Cardiac muscle cell (in vitro differentiated cells and primary cell): ENCODE measurements at regions not wholly inside any gene's neighbourhood (a gene's known extent, or its start where the extent isn't known, plus 50 kb on each side); places are given as distances from the start of the nearest gene placed in this dataset.

ENCODE experiments used
- DNase-seq, 2 donors: peaks; one replicate each; pipeline versions ENCODE4 v3.0.0 to v3.0.0-alpha.2; 2010 to 2017; ENCODE audit warnings: low read depth in 1 of 2, low spot score in 1 of 2
- H3K27ac ChIP-seq: fragments of 200-600 bp; sonication (generic); 2 replicates; pipeline ENCODE4 v1.5.1; 2016
- H3K27me3 ChIP-seq: fragments of 200-600 bp; sonication (generic); 2 replicates; pipeline ENCODE4 v1.6.0; 2016; ENCODE audit warnings: control low read depth
- H3K36me3 ChIP-seq: fragments of 200-600 bp; sonication (generic); 2 replicates; pipeline ENCODE4 v1.5.1; 2016; ENCODE audit warnings: control low read depth
- H3K4me1 ChIP-seq: fragments of 200-600 bp; sonication (generic); 2 replicates; pipeline ENCODE4 v1.8.1; 2017; ENCODE audit warnings: low read depth, mild to moderate bottlenecking, mixed run types
- H3K4me3 ChIP-seq: fragments of 200-600 bp; sonication (generic); 2 replicates; pipeline ENCODE4 v1.5.1; 2016; ENCODE audit warnings: mild to moderate bottlenecking
- H3K9me3 ChIP-seq: fragments of 200-600 bp; sonication (generic); 2 replicates; pipeline ENCODE4 v1.5.1; 2017; ENCODE audit warnings: low read depth, mild to moderate bottlenecking, control low read depth
- TF ChIP-seq, protein P1 (sequence below): IDR thresholded peaks from 2 replicates; pipeline ENCODE4 v1.5.1; 2012; ENCODE audit warnings: low read depth, mild to moderate bottlenecking, low read length

DNA sequence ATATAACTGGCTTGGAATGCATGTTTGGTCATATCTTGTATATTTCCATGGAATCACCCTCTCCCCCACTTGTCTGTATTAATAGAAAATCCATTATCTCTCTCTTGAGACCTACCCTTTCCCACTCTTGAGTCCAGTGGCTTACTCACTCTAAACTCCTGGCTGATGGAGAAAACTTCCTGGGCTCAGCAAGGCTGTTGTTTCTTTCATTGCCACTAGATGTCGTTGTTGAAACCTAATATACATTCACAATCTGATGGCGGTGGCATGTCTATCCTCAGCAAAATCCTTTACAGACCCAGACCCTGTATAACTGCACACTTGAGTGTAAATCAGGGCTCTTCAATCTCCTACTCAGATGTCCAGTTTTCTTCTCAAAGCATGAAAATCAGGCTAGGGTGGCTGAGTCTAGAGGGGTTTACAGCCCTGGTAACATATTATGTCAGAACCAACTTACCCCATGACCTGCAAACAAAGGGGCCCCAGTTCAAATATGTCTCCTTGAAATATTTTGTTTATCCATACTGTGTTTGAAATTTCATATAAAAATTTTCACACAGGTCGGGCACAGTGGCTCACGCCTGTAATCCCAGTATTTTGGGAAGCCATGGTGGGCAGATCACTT, 70.0 kb upstream of the FAM241A start:
- Histone ChIP-seq H3K27me3 (no peaks in the 10 kb centered on the region), H3K27ac (no peak overlapping the region), H3K36me3 (no peaks in the 10 kb centered on the region), H3K9me3 (no peaks in the 10 kb centered on the region), H3K4me1 (no peaks in the 10 kb centered on the region), H3K4me3 (no peak overlapping the region)
- DNase-seq: peak; percentile 75 to 78
- TF ChIP-seq, protein P1, sequence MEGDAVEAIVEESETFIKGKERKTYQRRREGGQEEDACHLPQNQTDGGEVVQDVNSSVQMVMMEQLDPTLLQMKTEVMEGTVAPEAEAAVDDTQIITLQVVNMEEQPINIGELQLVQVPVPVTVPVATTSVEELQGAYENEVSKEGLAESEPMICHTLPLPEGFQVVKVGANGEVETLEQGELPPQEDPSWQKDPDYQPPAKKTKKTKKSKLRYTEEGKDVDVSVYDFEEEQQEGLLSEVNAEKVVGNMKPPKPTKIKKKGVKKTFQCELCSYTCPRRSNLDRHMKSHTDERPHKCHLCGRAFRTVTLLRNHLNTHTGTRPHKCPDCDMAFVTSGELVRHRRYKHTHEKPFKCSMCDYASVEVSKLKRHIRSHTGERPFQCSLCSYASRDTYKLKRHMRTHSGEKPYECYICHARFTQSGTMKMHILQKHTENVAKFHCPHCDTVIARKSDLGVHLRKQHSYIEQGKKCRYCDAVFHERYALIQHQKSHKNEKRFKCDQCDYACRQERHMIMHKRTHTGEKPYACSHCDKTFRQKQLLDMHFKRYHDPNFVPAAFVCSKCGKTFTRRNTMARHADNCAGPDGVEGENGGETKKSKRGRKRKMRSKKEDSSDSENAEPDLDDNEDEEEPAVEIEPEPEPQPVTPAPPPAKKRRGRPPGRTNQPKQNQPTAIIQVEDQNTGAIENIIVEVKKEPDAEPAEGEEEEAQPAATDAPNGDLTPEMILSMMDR: peak; percentile 86

DNA sequence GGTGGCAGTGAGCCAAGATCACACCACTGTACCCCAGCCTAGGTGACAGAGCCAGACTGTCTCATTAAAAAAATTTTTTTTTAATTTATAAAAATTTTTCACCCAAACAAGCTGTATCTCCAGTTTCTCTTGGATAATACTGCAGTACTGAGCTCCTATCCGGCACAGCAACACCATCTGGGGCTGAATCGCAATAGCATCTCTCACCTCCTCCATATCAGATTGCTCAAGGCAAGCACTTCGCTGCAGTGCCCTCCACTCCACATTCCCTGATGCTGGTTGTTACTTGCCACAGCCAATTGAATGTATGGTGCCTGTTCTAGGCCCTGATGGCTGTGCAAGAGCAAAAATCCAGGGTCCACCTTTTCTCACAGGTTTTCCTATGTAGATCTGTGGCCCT, 69.3 kb upstream of the FAM241A start:
- no peak for DNase-seq
- Histone ChIP-seq H3K36me3 (no peaks in the 10 kb centered on the region), H3K4me3 (no peak overlapping the region), H3K27ac (no peak overlapping the region), H3K27me3 (no peaks in the 10 kb centered on the region), H3K4me1 (no peaks in the 10 kb centered on the region), H3K9me3 (no peaks in the 10 kb centered on the region)
- TF ChIP-seq, protein P1: no peak

DNA sequence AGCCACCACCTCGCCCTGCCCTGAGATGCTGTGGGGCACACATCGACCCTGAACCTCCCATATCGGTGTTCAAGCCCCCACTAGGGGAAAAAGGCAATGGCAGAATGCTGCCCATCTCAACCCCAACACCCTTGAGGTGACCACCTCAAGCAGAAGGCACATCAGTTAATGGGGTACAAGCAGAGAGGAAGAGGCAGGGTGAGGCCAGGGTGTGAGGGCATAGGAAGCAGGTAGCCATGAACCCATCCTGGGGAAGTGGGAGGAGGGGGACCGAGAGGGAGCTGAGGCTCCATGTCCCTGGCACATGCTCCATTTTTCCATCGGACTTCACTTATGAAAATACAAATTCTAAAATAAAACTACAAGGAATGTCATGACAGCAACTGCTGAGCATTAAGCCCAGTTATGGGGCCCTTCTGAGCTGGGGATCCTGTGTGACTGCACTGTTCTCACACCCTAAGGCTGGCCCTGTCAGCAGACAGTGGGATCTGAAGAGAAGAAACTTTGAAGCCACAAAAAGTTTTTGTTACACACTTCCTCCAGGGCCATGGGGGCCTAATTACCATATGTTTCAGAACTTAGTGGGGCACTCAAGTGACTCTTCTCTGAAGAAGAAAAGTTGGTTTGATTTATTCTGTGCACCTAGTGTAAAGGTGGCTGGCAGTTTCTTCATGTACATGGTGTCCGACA, 68.2 kb upstream of the FAM241A start:
- no peak for DNase-seq
- TF ChIP-seq, protein P1: no peak
- Histone ChIP-seq H3K27ac (no peak overlapping the region), H3K36me3 (no peaks in the 10 kb centered on the region), H3K4me1 (no peaks in the 10 kb centered on the region), H3K4me3 (no peak overlapping the region), H3K9me3 (no peaks in the 10 kb centered on the region), H3K27me3 (no peaks in the 10 kb centered on the region)

DNA sequence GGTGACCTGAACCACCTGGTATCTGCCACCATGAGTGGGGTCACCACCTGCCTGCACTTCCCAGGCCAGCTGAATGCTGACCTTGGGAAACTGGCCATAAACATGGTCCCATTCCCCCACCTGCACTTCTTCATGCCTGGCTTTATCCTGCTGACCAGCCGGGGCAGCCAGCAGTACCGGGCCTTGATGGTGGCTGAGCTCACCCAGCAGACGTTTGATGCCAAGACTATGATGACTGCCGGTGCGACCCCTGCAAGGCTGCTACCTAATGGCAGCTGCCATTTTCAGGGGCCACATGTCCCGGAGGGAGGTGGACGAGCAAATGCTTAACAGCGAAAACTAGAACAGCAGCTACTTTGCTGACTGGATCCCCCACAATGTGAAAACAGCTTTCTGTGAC, 67.5 kb upstream of the FAM241A start:
- H3K27me3 ChIP-seq: no peaks in the 10 kb centered on the region

DNA sequence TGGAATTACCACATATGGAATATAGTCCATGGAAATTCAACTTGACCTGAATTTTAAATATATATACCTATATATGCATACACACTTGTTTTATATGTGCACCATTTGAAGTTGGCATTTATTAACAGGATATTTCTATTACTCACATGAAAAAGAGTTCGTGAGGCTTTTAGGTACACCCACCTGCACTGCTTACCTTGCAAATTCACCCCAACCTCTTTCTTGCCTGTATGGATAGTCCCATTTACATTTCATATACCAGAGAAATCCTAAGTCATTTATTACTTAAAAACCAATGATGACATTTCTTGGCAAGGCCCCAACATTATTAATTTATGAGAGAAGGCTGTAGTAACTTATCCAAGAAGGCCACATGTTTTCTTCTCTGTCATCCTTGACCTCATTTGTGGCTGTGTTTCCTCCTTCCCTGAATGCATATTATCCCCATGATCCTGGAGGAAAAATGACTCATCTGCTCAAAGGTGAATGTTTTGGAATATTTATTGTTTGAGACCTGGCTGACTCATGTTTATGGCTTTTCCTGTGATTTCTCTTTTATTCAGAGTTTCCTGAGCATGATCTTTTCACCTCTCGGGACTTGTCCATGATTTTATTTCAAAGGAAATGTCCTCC, 62.2 kb upstream of the FAM241A start:
- Histone ChIP-seq H3K27me3 (no peaks in the 10 kb centered on the region), H3K4me3 (no peak overlapping the region), H3K9me3 (no peaks in the 10 kb centered on the region), H3K4me1 (no peaks in the 10 kb centered on the region), H3K27ac (no peak overlapping the region), H3K36me3 (no peaks in the 10 kb centered on the region)
- peak in 1 of 2 donors; percentile 64 for DNase-seq
- TF ChIP-seq, protein P1: no peak

More for the DNA sequence above, 67.5 kb upstream of the FAM241A start:
- H3K27ac ChIP-seq: no peak overlapping the region
- no peaks in the 10 kb centered on the region for H3K4me1 ChIP-seq
- no peaks in the 10 kb centered on the region for H3K36me3 ChIP-seq
- H3K4me3 ChIP-seq: no peak overlapping the region
- TF ChIP-seq, protein P1: no peak
- no peaks in the 10 kb centered on the region for H3K9me3 ChIP-seq
- DNase-seq: no peak
